GM19438 (cell line): ENCODE measurements at regions not wholly inside any gene's neighbourhood (a gene's known extent, or its start where the extent isn't known, plus 50 kb on each side); places are given as distances from the start of the nearest gene placed in this dataset.
"Not testable (repeated sequence)": the region's sequence is repeated elsewhere in the genome, so short reads cannot be mapped to it uniquely, and the experiment has no call there.

ENCODE experiments used
- ATAC-seq: cut with Tn5 transposase; IDR thresholded peaks from one replicate; pipeline ENCODE4 v1.9.1; 2021; ENCODE audit warnings: low read depth; ENCODE audit not compliant: unreplicated experiment

DNA sequence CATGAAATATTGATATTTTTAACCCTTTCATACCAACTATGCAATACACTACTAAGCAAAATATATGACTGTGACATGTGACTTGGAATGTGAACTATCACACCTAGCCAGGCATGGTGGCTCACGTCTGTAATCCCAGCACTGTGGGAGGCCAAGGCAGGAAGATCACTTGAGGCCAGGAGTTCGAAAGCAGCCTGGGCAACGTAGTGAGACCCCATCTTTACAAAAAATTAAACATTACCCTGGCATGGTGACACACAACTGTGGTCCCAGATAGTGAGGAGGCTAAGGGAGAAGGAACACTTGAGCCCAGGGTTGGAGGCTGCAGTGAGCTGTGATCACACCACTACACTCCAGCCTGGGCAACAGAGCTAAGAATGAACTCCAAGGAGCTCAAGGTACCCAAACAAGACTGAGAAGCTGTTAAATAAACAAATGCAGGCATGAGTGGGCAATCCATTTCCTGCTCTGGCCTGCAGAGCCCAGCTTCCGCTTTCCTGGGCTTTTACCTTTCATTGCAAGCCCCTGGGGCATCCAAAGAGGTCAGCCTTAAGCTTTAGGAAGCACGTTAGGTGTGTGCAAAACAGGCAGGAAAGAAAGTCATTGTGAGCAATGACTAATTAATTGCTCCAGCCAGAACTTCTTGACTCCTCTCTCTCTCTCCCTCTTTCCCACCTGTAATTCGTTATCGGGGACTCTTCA is 162.1 kb upstream of the FOXK1 start:
- no peak for ATAC-seq

DNA sequence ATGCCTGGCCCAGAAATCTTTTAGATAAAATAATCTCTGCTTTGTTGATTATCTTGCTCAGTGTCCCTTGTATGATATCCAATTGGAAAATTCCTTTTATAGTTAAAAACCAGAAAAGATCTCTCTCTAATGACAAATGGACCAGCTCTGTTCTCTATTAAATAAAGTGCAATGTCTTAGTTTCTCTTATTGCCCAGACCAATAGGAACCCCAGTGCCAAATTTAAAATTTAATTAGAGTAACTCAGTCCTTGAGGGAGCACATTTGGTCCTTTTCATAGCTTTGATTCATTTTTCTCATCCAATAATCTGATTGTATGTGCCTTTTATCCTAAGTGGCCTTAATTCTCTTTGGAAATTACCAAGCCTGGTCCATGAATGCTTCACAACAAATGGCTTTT is 158.9 kb upstream of the FOXK1 start:
- ATAC-seq: no peak

DNA sequence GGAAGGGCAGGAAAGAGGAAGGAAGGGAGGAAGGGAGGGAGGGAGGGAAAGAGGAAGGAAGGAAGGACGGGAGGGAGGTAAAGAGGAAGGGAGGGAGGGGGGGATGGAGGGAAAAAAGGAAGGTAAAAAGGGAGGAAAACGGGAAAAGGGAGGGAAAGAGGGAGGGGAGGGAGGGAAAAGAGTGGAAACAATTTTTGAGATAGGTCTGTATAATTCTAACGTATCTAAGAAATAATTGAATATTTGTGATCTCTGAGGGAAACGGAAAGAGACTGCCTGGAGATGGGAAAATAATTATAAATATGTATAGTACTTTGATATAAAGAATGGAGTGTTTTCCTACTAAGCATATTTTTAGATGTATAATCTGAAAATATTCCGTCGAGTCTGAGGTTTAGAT is 158.2 kb upstream of the FOXK1 start:
- ATAC-seq: no peak

GRCh38 chr7:4525884-4526283 is 156.2 kb upstream of the FOXK1 start:
- no peak for ATAC-seq

DNA sequence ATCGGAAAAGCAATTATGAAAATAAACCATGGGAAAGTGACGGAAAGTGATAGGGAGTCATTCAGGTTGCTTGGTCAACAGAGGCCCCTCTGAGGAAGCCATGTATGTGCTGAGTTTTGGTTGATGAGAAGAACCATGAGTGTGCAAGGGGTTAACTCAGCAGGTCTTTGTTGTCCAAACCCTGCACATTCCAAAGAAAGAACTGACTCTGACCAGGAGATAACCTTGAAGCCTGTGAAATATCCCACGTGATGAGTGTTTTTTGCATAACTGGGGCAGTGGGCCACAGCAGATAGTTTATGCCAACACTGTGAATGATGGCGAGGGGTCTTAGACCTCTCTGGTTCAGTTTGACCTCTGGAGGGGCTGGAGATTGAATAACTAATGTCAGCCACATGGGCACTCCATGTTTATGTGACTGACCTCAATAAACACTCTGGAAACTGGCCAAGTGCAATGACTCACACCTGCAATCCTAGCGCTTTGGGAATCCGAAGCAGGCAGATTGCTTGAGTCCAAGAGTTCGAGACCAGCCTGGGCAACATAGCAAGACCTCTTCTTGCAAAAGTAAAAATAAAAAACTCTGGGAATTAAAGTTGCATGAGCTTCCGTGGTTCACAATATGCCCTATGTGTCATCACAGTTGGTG is 154.0 kb upstream of the FOXK1 start:
- ATAC-seq: no peak

- no peak for ATAC-seq
Measured at GRCh38 chr7:4531236-4531635, 150.9 kb upstream of the FOXK1 start.

GRCh38 chr7:4533339-4533738 is 148.8 kb upstream of the FOXK1 start:
- ATAC-seq: not testable (repeated sequence)

GRCh38 chr7:4549681-4550080 is 132.4 kb upstream of the FOXK1 start:
- ATAC-seq: no peak

DNA sequence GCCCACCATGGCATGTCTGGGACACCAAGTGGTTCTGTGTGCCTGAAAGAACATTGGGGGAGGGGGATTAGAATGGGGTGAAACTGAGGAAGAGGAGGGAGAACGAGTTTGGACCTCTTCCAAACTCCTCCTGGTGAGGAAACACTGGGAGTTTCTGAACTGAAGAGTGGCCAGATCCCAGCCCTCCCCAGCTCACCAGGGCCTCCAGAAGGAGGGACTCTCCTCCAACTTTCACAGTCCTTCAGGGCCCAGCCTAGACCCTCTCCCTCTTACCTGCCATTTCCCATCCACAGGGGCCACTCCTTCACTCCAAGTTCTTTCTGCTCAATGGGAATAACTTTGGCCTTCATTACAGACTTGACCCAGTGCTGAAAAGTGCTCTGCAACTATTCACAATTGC is 132.0 kb upstream of the FOXK1 start:
- ATAC-seq: no peak

DNA sequence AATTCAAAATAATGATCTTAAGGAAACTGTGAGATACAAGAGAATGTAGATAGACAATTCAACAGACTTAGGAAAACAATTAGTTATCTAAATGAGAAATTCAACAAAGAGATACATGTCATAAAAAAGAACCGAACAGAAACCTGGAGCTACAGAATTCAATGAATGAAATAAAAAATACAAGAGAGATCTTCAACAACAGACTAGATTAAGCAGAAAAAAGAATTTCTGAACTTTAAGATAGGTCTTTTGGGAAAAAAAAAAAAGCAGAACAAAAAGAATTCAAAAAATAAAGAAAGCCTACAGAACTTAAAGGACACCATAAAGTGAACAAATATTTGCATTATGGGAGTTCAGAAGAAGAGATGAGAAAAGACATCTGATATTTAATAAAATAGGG is 129.1 kb upstream of the FOXK1 start:
- no peak for ATAC-seq

GRCh38 chr7:4556868-4557793 is 125.0 kb upstream of the FOXK1 start:
- no peak for ATAC-seq

- no peak for ATAC-seq
Measured at GRCh38 chr7:4561795-4562194, 120.3 kb upstream of the FOXK1 start.

DNA sequence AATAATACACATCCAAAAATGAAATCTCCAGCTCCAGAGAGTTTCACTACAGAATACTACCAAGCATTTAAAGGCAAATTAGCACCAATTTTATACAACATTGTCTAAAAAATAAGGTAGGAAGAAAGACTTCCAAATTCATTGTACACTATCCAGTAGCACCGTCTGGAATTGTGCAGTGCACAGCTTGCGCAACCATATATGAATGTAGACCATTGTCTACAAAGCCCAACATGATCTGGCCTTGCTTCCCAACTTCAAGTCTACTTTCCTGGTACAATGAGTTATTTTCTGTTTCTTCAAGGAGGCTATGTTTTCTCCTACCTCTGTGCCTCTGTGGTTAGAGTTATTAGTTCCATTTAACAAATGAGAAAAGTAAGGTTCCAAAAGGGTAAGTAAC is 115.4 kb upstream of the FOXK1 start:
- no peak for ATAC-seq

- no peak for ATAC-seq
Measured at GRCh38 chr7:4574851-4575250, 107.2 kb upstream of the FOXK1 start.

DNA sequence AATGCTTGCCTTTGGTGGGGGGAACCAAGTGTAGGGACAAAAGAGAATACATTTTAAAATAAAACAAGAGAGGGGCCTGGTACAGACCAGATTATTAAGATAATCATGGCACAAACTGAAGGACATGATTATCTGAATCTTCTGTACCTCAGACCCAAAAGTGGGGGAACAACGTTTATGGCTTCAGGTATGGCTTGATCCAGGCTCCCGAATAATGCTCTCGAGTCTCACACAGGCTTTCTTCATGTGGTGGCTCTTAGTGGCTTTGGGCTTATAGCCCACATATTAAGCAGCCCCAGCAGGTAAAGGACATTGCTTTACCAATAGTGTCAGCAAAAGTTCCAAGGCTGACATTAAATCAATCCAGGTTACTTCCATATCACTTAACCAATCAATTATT is 106.8 kb upstream of the FOXK1 start:
- no peak for ATAC-seq

- no peak for ATAC-seq
Measured at GRCh38 chr7:4602905-4603842, 78.9 kb upstream of the FOXK1 start.

- no peak for ATAC-seq
Measured at GRCh38 chr7:4603843-4604231, 78.3 kb upstream of the FOXK1 start.

DNA sequence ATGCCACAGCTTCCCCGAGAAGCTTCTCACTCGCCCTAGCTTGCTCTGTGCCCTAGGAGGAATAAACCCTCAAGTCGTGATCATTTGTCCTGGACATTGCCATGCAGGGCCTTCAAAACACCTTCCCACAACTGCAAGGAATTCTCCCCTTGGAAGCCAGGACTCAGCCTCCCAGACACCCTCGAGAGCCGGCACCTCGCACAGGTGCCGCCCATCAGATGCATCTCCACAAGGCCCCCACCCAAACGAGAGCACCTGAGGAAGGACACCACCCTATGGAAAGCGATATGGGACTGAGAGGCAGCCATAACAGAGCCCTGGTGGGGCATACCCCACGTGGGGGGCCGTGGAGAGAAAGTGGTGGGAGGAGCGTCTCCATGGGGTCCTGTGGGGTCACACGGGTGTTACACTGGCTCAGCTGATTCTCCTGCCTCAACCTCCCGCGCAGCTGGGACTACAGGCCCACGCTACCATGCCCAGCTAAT is 77.6 kb upstream of the FOXK1 start:
- ATAC-seq: no peak

GRCh38 chr7:4606797-4607196 is 75.3 kb upstream of the FOXK1 start:
- ATAC-seq: no peak

DNA sequence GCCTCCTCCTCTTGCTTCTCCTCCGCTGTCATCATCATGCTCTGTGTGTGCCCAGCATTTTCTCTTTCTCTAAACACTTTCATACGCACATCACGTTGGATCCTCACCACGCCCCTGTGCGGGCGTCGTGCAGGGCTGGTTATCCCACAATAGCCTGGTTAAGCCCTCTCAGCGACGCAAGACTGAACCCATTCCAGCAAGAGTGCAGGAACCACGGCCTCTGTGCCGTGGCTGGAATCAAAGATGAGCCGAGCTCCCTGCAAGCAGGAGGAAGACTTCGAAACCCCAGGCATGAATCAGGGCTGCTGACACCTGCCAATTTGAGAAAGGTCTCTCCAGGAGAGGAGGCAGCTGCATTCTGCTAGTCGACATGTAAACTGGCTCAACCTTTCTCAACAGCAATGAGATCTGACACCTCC is 74.8 kb upstream of the FOXK1 start:
- ATAC-seq: no peak
